Uterus (tissue), 2 donors: ENCODE measurements at regions not wholly inside any gene's neighbourhood (a gene's known extent, or its start where the extent isn't known, plus 50 kb on each side); places are given as distances from the start of the nearest gene placed in this dataset.

Source experiments
- CTCF ChIP-seq, 4 experiments: fragments of 200-600 bp in 2 of 4; fragments of 450-650 bp in 2 of 4; sonication (generic) in 2 of 4; IDR thresholded peaks; one replicate each; pipeline ENCODE4 v1.5.1; 2016 to 2019; ENCODE audit warnings: antibody characterized with exemption in 4 of 4, mild to moderate bottlenecking in 2 of 4, moderate library complexity in 1 of 4
- POLR2A ChIP-seq, 2 donors: fragments of 450-650 bp; IDR thresholded peaks; one replicate each; pipeline ENCODE4 v1.6.1; 2016; ENCODE audit warnings: antibody characterized with exemption in 2 of 2, mild to moderate bottlenecking in 1 of 2, moderate library complexity in 1 of 2

- no peak for TF ChIP-seq CTCF (IDR thresholded peaks at IDR 0.05)
- no peak for TF ChIP-seq POLR2A (IDR thresholded peaks at IDR 0.05)
Observed at GRCh38 chr13:90622541-90622940, 724.9 kb upstream of the MIR17HG start.
